G401 (cell line): ENCODE measurements at regions not wholly inside any gene's neighbourhood (a gene's known extent, or its start where the extent isn't known, plus 50 kb on each side); places are given as distances from the start of the nearest gene placed in this dataset.

Experiments used
- DNase-seq: peaks from one replicate; pipeline ENCODE4 v3.0.0-alpha.2; 2015; ENCODE audit warnings: low spot score
- in situ Hi-C: cut with HindIII; loops from 2 replicates; pipeline ENCODE4 v1.10.0; 2016; ENCODE audit warnings: low sequenced_read_pairs, mixed read lengths

GRCh38 chrX:78213331-78213730, 73.9 kb upstream of the TAF9B start:
- no peak for DNase-seq
- in situ Hi-C loops = no loop called here

DNA sequence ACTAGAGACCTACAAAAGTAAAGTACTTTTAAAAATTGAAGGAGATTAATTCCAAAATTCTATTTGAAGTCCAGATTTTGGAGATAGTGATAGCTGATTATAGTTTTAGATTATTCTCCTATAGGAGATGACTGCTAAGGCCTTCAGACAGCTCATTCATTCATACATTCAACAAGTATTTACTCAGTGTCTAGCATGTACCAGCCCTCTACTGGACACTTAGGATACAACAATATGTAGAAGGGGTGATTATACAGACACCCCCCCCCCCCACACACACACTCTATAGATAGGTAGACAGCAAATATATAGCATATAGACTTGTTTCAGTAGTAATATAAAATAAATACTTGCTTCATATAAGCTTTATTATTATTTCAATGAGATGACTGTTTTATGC, 60.4 kb upstream of the TAF9B start:
- in situ Hi-C loops = no loop called here

More for the DNA sequence above, 60.4 kb upstream of the TAF9B start:
- DNase-seq = peak; percentile 0
